Gastroesophageal sphincter (tissue), 3 donors: ENCODE measurements at regions not wholly inside any gene's neighbourhood (a gene's known extent, or its start where the extent isn't known, plus 50 kb on each side); places are given as distances from the start of the nearest gene placed in this dataset.

ENCODE experiments used
- POLR2A ChIP-seq, 2 donors: fragments of 450-650 bp; IDR thresholded peaks; one replicate each; pipeline ENCODE4 v1.6.1; 2017; ENCODE audit warnings: antibody characterized with exemption in 2 of 2, mild to moderate bottlenecking in 2 of 2, moderate library complexity in 1 of 2
- POLR2AphosphoS5 ChIP-seq: sonication (generic); formaldehyde crosslinking; IDR thresholded peaks from one replicate; pipeline ENCODE4 v1.6.1; 2017; ENCODE audit warnings: antibody characterized with exemption
- TF ChIP-seq, protein P1 (sequence below), 4 experiments: fragments of 200-600 bp in 2 of 4; fragments of 450-650 bp in 2 of 4; sonication (generic) in 1 of 4; IDR thresholded peaks; one replicate each; pipeline ENCODE4 v1.5.1; 2017 to 2019; ENCODE audit warnings: antibody characterized with exemption in 4 of 4, mild to moderate bottlenecking in 2 of 4, moderate library complexity in 2 of 4

DNA sequence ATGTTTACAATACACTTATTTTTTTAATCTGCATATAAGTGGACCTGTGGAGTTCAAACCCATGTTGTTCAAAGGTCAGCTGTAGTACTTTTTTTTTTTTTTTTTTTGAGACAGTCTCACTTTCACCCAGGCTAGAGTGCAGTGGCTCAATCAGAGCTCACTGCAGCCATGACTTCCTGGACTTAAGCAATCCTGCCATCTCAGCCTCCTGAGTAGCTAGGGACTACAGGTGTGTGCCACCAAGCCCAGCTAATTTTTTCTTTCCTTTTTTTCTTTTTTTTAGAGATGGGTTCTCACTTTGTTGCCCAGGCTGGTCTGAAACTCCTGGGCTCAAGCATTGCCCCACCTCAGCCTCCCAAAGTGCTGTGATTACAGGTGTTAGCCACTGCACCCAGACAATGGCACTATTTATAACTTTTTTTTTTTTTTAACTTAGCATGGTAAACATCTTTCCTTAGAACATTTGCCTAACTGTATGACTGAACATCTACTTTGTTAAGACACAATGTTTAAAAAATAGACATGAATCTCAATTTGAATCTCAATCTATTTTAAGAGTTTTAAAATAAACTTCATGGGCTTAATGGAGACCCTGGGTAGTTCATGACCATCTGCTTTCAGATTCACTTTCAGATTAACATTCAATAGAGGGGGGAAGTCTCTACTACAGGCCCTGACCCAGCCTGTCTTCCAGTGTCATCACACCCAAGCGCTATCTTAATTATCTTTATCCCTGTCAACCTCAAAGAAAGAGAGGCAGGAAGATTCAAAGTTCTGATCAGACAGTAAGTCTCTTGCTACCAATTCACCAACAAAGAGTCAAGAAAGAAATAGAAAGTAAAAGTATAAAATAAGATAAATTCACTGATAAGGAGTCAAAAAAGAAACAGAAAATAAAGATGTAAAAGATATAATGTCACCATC, 97.7 kb upstream of the DOCK9 start:
- TF ChIP-seq, protein P1, sequence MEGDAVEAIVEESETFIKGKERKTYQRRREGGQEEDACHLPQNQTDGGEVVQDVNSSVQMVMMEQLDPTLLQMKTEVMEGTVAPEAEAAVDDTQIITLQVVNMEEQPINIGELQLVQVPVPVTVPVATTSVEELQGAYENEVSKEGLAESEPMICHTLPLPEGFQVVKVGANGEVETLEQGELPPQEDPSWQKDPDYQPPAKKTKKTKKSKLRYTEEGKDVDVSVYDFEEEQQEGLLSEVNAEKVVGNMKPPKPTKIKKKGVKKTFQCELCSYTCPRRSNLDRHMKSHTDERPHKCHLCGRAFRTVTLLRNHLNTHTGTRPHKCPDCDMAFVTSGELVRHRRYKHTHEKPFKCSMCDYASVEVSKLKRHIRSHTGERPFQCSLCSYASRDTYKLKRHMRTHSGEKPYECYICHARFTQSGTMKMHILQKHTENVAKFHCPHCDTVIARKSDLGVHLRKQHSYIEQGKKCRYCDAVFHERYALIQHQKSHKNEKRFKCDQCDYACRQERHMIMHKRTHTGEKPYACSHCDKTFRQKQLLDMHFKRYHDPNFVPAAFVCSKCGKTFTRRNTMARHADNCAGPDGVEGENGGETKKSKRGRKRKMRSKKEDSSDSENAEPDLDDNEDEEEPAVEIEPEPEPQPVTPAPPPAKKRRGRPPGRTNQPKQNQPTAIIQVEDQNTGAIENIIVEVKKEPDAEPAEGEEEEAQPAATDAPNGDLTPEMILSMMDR (IDR thresholded peaks at IDR 0.05), result no peak
- no peak for TF ChIP-seq POLR2AphosphoS5
- TF ChIP-seq POLR2A (IDR thresholded peaks at IDR 0.05), result no peak
